HG03159 (cell line): ENCODE measurements at regions not wholly inside any gene's neighbourhood (a gene's known extent, or its start where the extent isn't known, plus 50 kb on each side); places are given as distances from the start of the nearest gene placed in this dataset.
"Not testable (repeated sequence)": the region's sequence is repeated elsewhere in the genome, so short reads cannot be mapped to it uniquely, and the experiment has no call there.

Experiments used
- ATAC-seq: cut with Tn5 transposase; IDR thresholded peaks from one replicate; pipeline ENCODE4 v1.9.1; 2021; ENCODE audit warnings: mild to moderate bottlenecking, moderate library complexity; ENCODE audit not compliant: unreplicated experiment

DNA sequence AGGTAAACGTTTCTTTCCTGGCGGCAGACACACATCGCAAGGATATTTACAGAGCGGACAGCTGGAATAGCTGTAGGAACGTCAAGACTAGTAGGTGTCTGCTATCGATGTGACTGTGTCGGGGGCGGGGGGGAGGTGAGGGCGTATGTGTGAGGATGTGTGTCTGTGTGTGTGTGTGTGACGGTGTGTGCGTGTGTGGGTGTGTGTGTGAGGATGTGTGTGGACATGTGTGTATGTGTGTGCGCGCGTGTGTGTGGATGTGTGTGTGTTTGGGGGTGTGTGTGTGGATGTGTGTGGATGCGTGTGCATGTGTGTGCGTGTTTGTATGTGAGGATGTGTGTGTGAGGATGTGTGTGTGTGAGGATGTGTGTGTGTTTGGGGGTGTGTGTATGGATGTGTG is 55.4 kb downstream of the PNMA6F start:
- not testable (repeated sequence) for ATAC-seq

DNA sequence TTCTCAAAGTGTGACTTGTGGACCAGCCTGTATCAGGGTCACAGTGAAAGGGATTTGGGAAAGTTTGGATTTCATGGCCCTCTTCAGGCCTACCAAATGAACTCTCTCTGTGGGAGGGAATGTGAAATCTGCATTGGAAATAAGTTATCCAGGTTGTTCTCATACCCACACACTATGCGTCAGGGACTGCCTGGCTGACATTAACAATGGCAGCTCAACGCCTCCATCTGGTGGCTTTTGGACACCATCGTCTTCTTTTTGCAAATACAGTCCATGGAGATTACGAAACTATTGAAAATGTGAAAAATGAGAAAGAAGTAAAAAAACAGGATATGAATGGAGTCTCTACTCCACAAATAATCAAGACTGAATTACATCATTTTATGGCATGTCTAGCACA is 61.1 kb downstream of the PNMA6F start:
- ATAC-seq, result not testable (repeated sequence)

DNA sequence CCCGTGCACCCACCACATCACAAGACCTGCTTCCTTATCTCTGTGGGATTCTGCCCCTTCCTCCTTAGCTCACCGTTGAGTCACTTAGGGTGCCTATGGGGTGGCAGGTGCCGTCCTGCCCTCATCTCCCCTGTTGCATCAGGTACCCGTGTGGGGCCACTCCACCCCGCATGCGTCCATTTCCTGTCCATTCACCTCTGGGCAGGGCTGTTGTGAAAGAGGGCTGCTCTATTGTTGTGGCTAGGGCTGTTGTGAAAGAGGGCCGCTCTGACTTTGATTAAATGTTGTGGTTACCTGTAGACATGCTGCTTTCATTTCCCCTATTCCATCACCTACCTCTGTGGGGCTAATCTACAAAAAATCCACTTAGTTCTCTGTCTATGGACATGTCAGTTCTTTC is 68.3 kb downstream of the PNMA6F start:
- peak; percentile 50 for ATAC-seq

DNA sequence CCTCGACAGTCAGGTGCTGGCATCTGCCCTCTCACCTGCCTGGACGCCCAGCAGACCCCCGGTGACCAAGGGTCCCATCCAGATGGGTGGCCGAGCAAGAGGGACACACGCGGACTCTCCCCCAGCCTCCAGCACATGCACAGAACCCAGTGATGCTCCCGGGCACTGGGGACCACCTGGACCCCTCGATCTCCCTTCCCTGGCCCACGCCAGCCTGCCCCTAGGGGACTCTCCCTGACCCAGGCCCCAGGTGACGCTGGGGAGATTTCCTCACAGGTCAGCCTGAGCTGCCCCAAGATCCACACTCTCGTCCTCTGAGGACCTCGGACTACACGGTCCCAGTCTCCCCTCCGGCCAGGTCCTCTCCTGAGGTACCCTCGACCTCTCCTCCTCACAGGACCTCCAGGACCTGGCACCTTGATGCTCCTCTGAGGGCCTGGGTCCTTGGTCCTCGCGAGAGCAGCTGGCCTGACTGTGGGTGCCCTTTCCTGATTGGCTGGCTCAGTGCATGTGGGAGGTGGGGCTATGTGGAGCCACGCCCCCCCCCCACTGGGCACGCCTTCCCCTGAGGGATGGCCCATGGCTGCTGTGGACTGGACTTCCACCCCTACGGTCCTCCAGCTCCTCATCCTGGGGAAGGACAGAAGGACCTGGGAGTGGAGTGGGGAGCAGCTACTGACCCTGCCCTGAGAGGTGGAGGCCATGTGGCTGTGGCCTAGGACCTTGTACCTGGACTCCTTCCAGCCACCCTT is 69.0 kb downstream of the PNMA6F start:
- not testable (repeated sequence) for ATAC-seq

DNA sequence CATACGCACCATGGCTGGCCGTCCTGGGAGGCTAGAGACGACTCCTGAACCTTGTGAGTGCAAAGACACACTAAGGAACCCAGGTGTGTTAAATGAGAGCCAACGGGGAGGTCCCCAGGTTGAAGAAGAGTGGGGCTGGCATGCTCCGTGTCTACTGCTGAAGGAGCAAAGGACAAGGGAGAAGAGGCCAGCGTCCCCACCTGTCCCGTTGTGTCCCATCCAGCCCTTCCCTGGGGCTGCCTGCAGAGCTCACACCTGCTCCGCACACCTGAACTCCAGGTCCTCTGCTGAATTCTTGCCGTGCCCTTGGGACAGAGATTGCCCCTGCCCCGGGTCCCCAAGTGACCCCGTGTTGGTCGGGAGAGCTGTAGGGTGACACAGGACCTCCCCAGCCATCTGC is 69.6 kb downstream of the PNMA6F start:
- not testable (repeated sequence) for ATAC-seq

DNA sequence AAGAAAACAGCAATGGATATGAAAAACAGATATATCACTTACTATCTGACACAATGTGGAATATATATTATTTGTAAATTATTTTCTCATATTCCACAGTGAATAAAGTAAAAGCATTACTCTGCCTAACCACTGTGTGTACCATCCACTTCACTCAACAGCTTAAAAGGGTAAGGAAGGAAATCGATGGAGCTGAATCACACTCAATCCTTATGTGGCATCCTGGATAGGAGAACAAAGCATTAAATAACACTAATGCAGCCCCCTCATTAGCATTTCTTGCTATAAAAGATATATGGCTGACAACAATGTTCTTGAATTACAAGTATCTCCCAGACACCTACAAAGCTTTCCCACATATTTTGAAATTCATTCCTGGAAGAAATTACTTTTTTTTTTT is 70.8 kb downstream of the PNMA6F start:
- ATAC-seq, result not testable (repeated sequence)

DNA sequence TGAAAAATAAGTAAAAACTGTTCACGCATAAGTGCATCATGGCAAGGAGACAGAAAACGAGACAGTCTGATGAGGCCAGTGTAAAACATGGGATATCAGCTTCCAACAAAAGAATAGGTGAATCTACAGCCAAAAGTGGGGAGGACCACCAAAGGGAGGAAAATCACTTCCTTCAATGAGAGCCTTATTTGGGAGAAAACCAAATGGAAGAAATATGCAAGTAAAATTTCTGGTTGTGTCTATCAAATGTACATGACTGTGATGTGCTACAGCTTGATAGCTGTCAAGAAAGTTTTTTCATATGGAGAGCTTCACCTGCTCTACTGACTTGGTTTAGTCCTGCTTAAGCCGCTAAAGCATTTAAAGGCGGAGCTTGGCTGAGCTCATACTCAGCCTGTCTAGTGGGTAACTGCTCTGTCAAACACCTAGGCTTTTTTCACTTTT is 66.2 kb downstream of the MAGEA1 start:
- ATAC-seq, result no peak

DNA sequence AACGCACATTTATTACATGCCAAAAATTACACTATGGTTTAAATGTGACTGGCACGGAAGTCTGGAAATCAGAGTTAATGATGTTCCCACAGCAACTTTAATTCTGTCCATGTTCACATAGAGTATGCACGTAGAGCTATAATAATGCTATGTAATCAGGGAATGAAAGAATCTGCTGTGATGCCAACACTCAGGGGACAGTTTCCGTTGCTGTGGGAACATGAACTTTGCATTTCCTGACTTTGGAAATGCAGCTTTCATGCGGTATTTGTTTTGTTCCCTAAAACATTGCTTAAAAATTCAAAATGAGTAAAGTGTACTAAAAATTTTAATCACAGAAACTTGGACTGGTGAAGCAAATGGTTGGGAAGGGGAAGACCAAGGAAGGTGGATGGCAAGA is 65.7 kb downstream of the MAGEA1 start:
- no peak for ATAC-seq

DNA sequence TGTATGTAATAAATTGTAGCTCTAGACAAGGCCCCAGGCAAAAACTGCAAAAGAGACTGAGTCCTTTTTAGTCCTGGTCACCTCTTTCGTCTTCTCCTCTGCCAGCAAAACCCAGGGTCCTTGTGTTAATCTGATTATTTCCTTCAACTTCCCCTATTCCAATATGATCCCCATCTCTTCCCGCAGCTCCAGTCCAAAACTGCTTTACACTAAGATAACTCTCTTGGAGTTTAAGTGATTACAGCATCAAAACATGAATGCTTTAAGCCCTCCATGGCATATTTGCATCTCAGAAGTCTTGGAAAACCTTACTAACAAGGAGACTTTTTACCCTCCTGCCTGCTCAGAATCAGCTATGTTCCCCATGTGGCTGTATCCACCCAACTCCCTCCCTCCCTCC is 59.3 kb downstream of the MAGEA1 start:
- no peak for ATAC-seq
